ENCODE measurements at regions not wholly inside any gene's neighbourhood (a gene's known extent, or its start where the extent isn't known, plus 50 kb on each side); places are given as distances from the start of the nearest gene placed in this dataset.

- in situ Hi-C loops (cut with HindIII; ENCODE audit: low sequenced_read_pairs) = no loop called here
- H3K4me3 ChIP-seq (ENCODE audit: low read depth, low read length) = no peak overlapping the region
- TF ChIP-seq CTCF (IDR thresholded peaks at IDR 0.05; ENCODE audit: low read depth, low read length, missing control alignments) = no peak
- no peak for DNase-seq (ENCODE audit: low read depth)
Measured at GRCh38 chr21:28086861-28087581, 905.7 kb downstream of the LTN1 start.

- H3K4me3 ChIP-seq (ENCODE audit: low read depth, low read length) = no peak overlapping the region
- no peak for DNase-seq (ENCODE audit: low read depth)
- TF ChIP-seq CTCF (IDR thresholded peaks at IDR 0.05; ENCODE audit: low read depth, low read length, missing control alignments) = no peak
- in situ Hi-C loops (cut with HindIII; ENCODE audit: low sequenced_read_pairs) = no loop called here
Measured at GRCh38 chr21:28084951-28085350, 907.7 kb downstream of the LTN1 start.

GRCh38 chr21:28083350-28083749, 909.3 kb downstream of the LTN1 start:
- in situ Hi-C loops (cut with HindIII; ENCODE audit: low sequenced_read_pairs) = no loop called here
- H3K4me3 ChIP-seq (ENCODE audit: low read depth, low read length) = no peak overlapping the region
- no peak for DNase-seq (ENCODE audit: low read depth)
- no peak for TF ChIP-seq CTCF (IDR thresholded peaks at IDR 0.05; ENCODE audit: low read depth, low read length, missing control alignments)

DNA sequence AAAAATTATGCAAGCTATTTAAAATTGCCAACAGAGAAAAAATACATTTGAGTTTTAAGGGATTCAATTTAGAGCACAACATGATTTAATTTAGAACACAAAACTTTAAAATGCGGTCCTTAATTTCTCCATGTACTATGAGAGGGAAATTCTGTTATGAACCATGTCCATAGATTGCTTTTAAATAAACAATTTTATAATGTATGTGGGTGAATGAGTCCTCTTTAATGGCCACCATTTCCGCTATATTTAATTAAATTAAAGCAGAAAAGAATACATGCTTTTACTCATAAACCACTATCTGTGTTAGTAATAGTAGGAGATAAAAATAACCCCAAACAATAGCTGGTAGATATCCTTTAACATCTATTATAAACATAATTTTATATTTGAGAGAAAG, 914.6 kb downstream of the LTN1 start:
- no peak for TF ChIP-seq CTCF (IDR thresholded peaks at IDR 0.05; ENCODE audit: low read depth, low read length, missing control alignments)
- H3K4me3 ChIP-seq (ENCODE audit: low read depth, low read length) = no peak overlapping the region
- no peak for DNase-seq (ENCODE audit: low read depth)
- in situ Hi-C loops (cut with HindIII; ENCODE audit: low sequenced_read_pairs) = no loop called here

- no peak for TF ChIP-seq CTCF (IDR thresholded peaks at IDR 0.05; ENCODE audit: low read depth, low read length, missing control alignments)
- in situ Hi-C loops (cut with HindIII; ENCODE audit: low sequenced_read_pairs) = no loop called here
- no peak overlapping the region for H3K4me3 ChIP-seq (ENCODE audit: low read depth, low read length)
- DNase-seq (ENCODE audit: low read depth) = no peak
Measured at GRCh38 chr21:28074676-28075075, 918.0 kb downstream of the LTN1 start.

DNA sequence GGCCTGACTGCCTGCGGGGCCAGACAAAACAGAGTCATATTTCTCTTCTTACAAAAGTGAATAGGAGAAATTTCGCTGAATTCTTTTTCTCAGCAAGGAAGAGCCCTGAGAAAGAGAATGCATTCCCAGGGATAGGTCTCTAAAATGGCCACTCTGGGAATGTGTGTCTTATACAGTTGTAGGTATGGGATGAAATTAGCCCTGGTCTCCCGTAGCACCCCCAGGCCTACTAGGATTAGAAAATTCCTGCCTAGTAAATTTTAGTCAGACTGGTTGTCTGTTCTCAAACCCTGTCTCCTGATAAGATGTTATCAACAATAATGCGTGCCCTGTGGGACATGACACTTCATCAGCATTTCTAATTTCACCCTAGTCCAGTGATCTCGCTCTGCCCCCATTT, 920.1 kb downstream of the LTN1 start:
- in situ Hi-C loops (cut with HindIII; ENCODE audit: low sequenced_read_pairs) = no loop called here
- no peak for TF ChIP-seq CTCF (IDR thresholded peaks at IDR 0.05; ENCODE audit: low read depth, low read length, missing control alignments)
- H3K4me3 ChIP-seq (ENCODE audit: low read depth, low read length) = no peak overlapping the region
- no peak for DNase-seq (ENCODE audit: low read depth)

Data from astrocyte of the cerebellum (primary cell).